Fibroblast of lung (primary cell): ENCODE measurements at regions not wholly inside any gene's neighbourhood (a gene's known extent, or its start where the extent isn't known, plus 50 kb on each side); places are given as distances from the start of the nearest gene placed in this dataset.

Experiments
- EZH2 ChIP-seq: IDR thresholded peaks from 2 replicates; pipeline ENCODE4 v1.5.1; 2012; ENCODE audit warnings: low read length, control low read depth, mild to moderate bottlenecking; ENCODE audit errors: missing control alignments
- TF ChIP-seq, protein P1 (sequence below), 2 donors: IDR thresholded peaks in 1 of 2; conservative IDR thresholded peaks in 1 of 2; 1 replicate in 1 of 2; 2 replicates in 1 of 2; pipeline ENCODE4 v1.5.1; 2011 to 2012; ENCODE audit warnings: low read length in 2 of 2, control low read depth in 1 of 2, inconsistent platforms in 1 of 2, low read depth in 1 of 2, mild to moderate bottlenecking in 1 of 2

DNA sequence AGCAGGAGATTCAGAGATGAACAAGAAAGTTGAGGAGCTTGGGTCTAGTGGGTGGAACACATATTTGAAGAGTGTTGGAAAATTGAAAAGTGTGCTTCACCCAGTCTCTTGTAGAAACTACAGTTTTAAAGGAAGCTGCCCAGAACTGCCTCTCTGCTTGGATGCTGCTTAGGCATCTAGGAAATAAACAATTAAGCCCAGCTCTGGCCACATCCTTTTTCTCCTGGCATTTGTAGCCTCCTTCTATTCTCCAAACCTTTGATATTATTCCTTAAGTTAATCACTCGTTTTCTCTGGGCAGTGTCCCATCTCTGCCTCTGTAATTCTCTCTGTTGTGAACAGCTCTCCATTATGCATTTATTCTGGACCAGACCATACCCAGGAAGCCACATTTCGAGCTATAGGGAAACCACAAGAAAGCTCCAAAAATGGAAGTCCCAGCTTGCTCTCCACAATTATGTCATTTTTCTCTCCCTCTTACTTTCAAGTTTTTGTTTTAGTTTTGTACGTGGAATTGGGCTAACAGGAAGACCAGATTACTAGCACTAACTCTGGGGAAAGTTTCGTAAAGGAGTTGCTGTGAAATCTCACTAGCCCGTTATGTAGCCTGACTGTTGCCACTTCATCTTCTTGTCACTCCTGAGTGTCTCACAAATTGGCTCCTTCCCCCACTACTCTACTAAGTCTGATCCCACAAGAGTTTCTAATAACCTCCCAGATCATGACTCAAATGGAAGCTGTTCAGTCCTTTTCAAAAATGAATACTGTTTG is 102.2 kb downstream of the NTMT2 start:
- TF ChIP-seq, protein P1, sequence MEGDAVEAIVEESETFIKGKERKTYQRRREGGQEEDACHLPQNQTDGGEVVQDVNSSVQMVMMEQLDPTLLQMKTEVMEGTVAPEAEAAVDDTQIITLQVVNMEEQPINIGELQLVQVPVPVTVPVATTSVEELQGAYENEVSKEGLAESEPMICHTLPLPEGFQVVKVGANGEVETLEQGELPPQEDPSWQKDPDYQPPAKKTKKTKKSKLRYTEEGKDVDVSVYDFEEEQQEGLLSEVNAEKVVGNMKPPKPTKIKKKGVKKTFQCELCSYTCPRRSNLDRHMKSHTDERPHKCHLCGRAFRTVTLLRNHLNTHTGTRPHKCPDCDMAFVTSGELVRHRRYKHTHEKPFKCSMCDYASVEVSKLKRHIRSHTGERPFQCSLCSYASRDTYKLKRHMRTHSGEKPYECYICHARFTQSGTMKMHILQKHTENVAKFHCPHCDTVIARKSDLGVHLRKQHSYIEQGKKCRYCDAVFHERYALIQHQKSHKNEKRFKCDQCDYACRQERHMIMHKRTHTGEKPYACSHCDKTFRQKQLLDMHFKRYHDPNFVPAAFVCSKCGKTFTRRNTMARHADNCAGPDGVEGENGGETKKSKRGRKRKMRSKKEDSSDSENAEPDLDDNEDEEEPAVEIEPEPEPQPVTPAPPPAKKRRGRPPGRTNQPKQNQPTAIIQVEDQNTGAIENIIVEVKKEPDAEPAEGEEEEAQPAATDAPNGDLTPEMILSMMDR (conservative IDR thresholded peaks at IDR 0.05 in 1 of 2, IDR thresholded peaks at IDR 0.05 in 1 of 2; ENCODE audit: low read depth in 1 of 2, low read length in 2 of 2), result no peak
- no peak for TF ChIP-seq EZH2
